Effector CD4-positive, alpha-beta T cell (primary cell): ENCODE measurements at regions not wholly inside any gene's neighbourhood (a gene's known extent, or its start where the extent isn't known, plus 50 kb on each side); places are given as distances from the start of the nearest gene placed in this dataset.
A peak's percentile ranks its signal among the peaks of the same experiment; 100 is the strongest.
"Not testable (repeated sequence)": the region's sequence is repeated elsewhere in the genome, so short reads cannot be mapped to it uniquely, and the experiment has no call there.

Source experiments
- DNase-seq: peaks from one replicate; pipeline ENCODE4 v3.0.0-alpha.2; 2020

DNA sequence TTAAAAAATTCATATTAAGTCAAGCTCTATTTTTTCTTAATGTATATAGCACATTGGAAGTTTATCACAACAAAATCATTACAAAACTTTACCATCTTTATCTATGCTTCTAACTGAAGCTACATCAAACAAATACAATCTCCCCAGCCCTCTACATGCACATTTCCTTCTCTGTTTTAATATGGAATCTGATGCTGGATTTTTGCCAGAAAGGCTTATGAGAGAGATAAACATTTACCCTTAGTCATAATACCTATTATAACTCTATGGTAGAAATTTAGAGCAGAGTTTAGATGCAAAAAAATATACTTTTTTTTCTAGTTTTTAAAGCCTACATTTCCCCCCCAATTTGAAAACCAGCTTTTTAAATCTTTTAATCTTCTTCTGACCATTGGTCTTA lies 1198.6 kb downstream of the GATA3 start:
- no peak for DNase-seq

DNA sequence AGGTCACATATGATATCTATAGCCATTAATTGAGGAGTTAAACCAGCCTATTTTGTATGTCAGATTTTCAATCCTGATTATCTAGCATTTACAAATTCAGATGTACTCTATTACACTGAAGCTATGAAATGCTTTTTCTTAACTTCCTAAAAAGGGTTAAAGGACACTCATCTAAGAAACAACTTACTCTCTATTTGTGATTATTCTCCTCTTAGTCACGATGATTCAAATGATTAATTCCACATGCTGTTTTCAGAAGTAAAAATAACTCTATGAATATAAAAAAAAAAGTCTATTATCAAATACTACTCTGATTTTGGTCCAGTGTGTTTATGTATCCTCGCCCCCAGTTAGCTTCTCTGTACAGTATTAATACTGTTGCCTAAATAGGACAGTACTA lies 1199.9 kb downstream of the GATA3 start:
- DNase-seq, result no peak

GRCh38 chr10:9260690-9261089 lies 1206.2 kb downstream of the GATA3 start:
- DNase-seq, result no peak

DNA sequence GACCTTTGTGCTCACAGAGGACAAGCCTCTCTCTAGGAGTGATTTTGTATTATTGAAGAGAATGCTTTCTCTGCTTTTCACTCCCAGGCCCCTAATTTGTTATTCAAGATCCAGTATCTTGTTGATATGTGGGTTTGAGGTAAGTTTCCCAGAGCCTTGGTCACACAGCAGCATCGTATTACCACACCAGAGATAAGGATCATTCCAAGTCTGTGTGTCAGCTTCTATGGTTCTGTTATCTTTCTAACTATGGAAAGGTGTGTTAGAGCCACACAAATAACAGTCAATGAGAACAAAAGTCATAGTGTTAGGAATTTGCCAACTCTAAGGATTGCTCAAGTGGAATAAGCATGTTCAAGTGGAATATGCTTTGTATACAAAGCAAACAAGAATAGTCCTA lies 1208.3 kb downstream of the GATA3 start:
- DNase-seq, result no peak

DNA sequence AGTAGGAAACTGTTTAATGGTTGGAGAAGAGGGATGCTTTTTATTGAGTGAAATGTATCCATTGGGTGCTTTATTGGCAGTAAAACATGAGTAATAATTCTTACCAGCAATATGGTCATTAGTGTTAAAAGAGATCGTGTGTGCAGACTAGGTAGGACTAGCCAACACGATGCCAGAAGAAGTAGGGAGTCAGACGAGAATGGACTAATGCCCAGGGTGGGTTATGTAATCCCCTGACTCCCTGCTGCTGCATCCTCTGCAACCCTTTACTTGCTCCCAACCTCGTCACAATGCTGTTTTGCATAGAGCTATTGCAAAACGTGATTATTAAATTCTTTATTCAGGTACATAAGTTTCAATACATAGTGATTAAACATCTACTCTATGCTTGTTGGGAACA lies 1213.7 kb downstream of the GATA3 start:
- no peak for DNase-seq

- DNase-seq, result not testable (repeated sequence)
Measured at GRCh38 chr10:9273126-9273833, 1218.8 kb downstream of the GATA3 start.

DNA sequence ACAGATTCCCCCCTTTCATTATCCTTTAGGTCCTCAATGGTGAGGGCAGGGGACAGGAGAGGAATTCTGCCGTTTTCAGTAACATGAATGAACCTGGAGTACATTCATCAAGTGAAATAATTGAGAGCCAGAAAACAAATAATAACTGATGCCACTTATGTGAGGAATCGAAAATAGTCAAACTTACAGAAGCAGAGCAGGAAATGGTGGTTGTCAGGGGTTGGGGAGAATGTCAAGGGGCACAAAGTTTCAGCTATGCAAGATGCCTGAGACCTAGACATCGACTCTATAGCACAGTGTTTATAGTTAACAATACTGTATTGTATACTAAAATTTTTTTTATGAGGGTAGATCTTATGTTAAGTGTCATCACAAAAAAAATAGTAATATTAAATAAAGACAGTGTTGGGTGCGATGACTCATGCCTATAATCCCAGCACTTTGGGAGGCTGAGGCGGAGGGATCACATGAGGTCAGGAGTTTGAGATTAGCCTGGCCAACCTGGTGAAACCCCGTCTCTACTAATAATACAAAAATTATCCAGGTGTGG lies 1219.8 kb downstream of the GATA3 start:
- no peak for DNase-seq

DNA sequence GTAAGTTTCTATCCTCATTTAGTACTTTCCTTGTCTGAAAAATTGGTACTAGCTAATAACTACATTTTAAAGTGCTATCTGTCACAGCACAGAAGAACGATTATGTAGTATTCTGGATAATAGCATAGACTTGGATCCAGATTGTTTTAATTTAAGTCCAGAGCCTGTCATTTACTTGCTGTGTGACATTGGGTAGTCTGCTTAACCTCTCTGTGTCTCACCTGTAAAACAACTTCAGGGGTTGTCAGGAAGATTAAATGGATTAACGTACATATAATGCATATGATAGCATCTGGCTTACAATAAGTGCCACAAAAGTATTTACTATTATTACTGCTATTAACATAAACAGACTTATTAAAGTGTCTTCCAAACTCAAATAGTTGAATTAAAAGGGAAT lies 1221.4 kb downstream of the GATA3 start:
- no peak for DNase-seq

DNA sequence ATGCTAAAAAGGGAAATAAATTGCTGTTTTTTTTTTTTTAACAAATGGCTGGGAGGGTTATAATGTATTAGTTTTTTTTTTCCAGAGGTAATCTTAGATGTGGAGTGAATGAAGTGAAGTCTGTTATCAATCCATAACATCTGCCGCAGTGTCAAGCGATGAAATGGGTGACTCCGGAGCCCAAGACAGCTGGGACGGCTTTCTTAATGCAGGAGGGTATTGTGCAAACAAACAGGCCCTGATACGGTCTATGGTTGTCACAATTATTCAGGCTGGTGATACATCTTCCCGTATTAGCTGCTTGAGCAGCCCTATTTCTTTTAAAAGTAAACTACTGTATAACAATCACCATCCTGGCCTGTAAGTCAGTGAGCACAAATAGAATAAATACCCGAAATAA lies 1231.2 kb downstream of the GATA3 start:
- no peak for DNase-seq

GRCh38 chr10:9289811-9290210 lies 1235.3 kb downstream of the GATA3 start:
- no peak for DNase-seq

GRCh38 chr10:9291081-9291480 lies 1236.6 kb downstream of the GATA3 start:
- no peak for DNase-seq

- DNase-seq, result no peak
Measured at GRCh38 chr10:9294132-9294663, 1239.7 kb downstream of the GATA3 start.

GRCh38 chr10:9294865-9295264 lies 1240.4 kb downstream of the GATA3 start:
- DNase-seq, result no peak

DNA sequence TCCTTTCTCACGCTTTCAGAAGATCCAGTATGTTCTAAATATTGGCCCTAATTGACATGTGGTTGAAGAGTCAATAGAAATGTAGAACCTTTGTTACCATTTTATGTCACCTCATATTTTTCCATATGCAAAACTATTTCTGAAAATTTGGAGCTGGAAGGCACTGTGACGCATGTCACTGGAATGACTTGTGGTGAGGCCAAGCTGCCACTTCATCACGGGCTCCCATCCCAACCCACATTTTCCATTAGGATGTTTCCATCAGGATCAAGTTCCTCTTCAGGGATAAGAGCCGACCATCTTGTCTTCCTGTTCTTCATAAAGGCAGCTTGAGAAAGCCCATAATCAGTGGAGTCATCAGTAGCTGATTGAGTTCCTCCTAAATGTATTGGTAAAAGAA lies 1241.7 kb downstream of the GATA3 start:
- DNase-seq, result no peak

GRCh38 chr10:9297580-9297979 lies 1243.1 kb downstream of the GATA3 start:
- no peak for DNase-seq

DNA sequence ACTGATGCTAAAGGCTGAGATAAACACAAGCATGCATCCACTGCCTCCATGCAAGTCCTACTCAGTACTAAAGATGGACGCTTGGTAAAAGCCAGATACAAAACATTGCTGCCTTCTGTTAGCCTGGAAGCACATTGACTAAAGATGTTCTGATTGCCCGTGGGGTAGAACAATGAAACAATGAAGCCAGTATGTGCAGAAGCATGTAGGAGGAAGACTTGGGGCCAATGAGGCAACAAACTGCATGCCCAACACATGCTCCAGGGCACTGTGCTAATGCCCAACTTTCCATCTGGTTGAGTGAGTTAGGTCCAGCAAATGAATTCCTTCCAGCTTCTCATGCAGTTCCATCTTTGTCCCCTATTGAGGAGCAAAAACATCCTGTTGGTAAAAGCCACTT lies 1245.5 kb downstream of the GATA3 start:
- no peak for DNase-seq

- no peak for DNase-seq
Measured at GRCh38 chr10:9301148-9301547, 1246.7 kb downstream of the GATA3 start.

- DNase-seq, result no peak
Measured at GRCh38 chr10:9301554-9301953, 1247.1 kb downstream of the GATA3 start.

- DNase-seq, result peak; percentile 11
Measured at GRCh38 chr10:9302140-9302746, 1247.8 kb downstream of the GATA3 start.

DNA sequence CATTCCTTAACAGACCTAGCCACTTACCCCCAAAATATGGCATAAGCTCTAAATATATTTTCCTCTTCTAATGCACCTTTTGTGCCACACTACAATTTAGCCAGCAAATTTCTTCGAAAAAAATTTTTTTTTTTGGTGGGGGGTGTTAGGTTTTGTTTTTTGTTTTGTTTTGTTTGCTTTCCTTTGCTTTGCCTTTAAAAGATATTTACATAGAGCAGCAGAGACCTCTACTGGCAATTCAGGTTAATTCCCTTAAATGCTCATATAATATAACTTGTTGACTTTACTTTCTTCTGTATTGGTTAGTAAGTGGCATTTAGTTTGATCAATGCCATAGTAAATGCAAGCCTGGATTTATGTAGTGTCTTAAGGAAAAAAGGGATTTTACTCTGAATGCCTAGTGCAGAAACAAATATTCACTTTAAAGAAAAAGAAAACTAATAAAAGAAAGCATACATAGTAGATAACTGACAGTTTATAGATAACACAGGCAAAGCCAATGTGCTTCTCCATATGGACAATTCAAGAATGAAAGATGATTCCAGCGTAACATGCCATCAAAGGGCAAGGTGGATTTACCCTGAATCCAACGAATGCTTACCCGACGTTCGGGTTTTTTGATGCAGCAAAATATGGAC lies 1250.6 kb downstream of the GATA3 start:
- DNase-seq, result no peak

DNA sequence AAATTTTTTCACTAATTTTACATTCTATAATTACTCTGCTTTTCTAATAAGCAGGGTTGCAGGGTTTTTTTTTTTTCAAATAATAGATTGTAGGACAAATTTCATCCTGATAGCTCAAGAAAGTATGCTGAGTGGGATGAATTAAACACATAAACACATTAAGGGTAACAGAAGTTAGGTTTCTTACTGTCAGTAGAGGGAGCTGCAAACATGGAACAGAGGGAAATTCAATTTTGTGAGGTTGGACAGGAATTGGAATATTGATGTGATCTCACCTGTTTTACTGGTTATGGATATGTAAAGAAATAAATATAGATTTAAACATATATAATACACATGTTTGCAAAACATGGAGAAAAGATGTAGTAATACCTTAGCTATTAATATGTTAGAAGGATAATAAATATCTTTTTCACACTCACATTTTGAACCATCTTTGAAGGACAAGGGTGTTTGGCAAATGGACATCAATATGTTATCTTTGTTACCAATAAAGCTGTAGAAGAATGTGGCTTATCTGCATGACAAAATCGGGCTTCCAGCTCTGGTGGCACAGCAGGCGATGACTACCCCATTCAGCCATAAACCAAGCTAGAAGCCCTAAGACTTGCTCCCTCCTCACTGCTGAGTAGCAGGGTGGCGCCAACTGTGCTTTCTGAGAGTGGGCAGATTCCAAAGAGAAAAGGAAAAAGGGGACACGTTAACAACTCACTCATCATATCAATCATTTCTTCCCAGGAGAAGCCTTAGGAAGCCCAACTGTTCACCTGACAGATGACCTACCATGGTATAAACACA lies 1257.4 kb downstream of the GATA3 start:
- DNase-seq, result no peak

DNA sequence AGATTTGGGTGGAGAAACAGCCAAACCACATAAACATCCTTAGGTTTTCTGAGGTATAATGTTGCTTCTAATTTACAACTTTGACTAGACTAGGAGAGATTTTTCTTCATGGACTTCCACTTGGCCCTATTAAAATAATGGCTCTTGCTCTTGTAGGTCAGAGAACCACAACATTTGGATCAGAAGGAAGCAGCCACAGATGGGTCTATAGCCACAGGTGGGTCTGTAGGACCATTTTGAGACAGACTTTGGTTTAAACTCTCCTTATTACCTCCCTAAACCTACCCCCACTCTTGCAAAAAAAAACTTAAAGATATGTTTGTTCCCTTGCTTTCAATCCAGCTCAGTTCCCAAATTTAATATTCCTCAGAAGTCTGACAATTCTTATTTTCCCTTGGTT lies 1260.8 kb downstream of the GATA3 start:
- no peak for DNase-seq

- DNase-seq, result no peak
Measured at GRCh38 chr10:9331583-9332008, 1277.1 kb downstream of the GATA3 start.
